OCI-LY1 (cell line): ENCODE measurements at regions not wholly inside any gene's neighbourhood (a gene's known extent, or its start where the extent isn't known, plus 50 kb on each side); places are given as distances from the start of the nearest gene placed in this dataset.

ENCODE experiments used
- CTCF ChIP-seq: fragments of 200-600 bp; sonication (generic), shearing (Covaris generic); IDR thresholded peaks from 2 replicates; pipeline ENCODE4 v1.5.1; 2017; ENCODE audit warnings: mild to moderate bottlenecking, antibody characterized with exemption, low read length, moderate library complexity, mixed read lengths
- EZH2 ChIP-seq: fragments of 200-600 bp; sonication (generic), shearing (Covaris generic); IDR thresholded peaks from 2 replicates; pipeline ENCODE4 v1.8.0; 2017; ENCODE audit warnings: borderline replicate concordance, mixed run types, mild to moderate bottlenecking, antibody characterized with exemption, low read length, moderate library complexity, mixed read lengths

DNA sequence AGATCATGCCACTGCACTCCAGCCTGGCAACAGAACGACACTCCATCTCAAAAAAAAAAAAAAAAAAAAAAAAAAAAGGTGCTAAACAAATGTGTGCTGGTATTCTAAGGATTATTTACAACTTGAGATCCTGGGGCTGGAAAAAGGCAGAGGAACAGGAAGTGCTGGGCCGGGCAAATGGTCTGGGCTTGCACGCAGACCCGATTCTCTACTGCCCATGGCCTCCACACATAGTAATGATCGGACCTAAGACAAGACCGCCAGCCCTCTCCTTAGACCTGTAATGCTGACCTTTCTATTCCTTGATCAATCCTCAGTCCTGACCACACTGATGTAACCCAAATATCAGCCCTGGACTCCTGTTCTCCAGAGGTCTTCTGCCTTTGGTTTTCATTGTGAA, 67.8 kb downstream of the EFNB1 start:
- TF ChIP-seq EZH2 (no peak), CTCF (no peak)
